HepG2 (cell line): ENCODE measurements at regions not wholly inside any gene's neighbourhood (a gene's known extent, or its start where the extent isn't known, plus 50 kb on each side); places are given as distances from the start of the nearest gene placed in this dataset.

Source experiments
- ATAC-seq: fragments of 200-7000 bp; cut with Tn5 transposase; 3 replicates; pipeline ENCODE4 v1.9.1; 2020; ENCODE audit warnings: mild to moderate bottlenecking, moderate library complexity
- BruUV-seq: library from RNA; stranded (reverse); fragments of 400-500 nt; replicated peaks from 2 replicates; lab custom pipeline; 2021; lab: Mats Ljungman, UMichigan
- CTCF ChIA-PET: fragments of 300-600 bp; formaldehyde crosslinking; extraction: SDS; loops from one replicate; lab custom pipeline; 2021; ENCODE audit warnings: low total read pairs, inconsistent platforms, low intra/inter-chr PET ratio; lab: Yijun Ruan, JAX
- POLR2A ChIA-PET: fragments of 350-600 bp; sonication (Branson Sonifier 250); formaldehyde crosslinking; loops from one replicate; lab custom pipeline; 2020; ENCODE audit warnings: antibody characterized with exemption, inconsistent platforms; lab: Yijun Ruan, JAX
- DNase-seq: peaks from one replicate; pipeline ENCODE4 v3.0.0-alpha.2; 2015; ENCODE audit warnings: low spot score
- FAIRE-seq: peaks from 3 replicates; lab custom pipeline; 2011; peaks lifted over from hg19 to GRCh38; lab: Jason Lieb, UNC
- H2AFZ ChIP-seq: one replicate; pipeline ENCODE4 v1.6.1; 2011; ENCODE audit warnings: low read length, inconsistent platforms
- H3K27ac ChIP-seq: fragments of 300-600 bp; 3 replicates; pipeline ENCODE4 v1.8.0; 2011; ENCODE audit warnings: mixed run types, mild to moderate bottlenecking, mixed read lengths, low read length, inconsistent platforms; ENCODE audit not compliant: insufficient read depth; ENCODE audit errors: extremely low read length
- H3K27me3 ChIP-seq, 2 experiments: fragments of 200-600 bp in 1 of 2; 2 replicates in 1 of 2; 3 replicates in 1 of 2; pipeline versions ENCODE4 v1.6.0 to v1.8.0; 2011; ENCODE audit warnings: low read length in 2 of 2, mild to moderate bottlenecking in 2 of 2, moderate library complexity in 2 of 2, inconsistent platforms in 1 of 2; ENCODE audit not compliant: insufficient read depth in 2 of 2, control insufficient read depth in 1 of 2
- H3K36me3 ChIP-seq, 2 experiments: fragments of 200-600 bp in 1 of 2; replicated peaks in 1 of 2; 2 replicates in 1 of 2; 3 replicates in 1 of 2; pipeline versions ENCODE4 v1.5.1 to v1.8.0; 2011; ENCODE audit warnings: low read length in 2 of 2, inconsistent platforms in 1 of 2; ENCODE audit not compliant: insufficient read depth in 2 of 2, control insufficient read depth in 1 of 2
- H3K4me1 ChIP-seq: 2 replicates; pipeline ENCODE4 v1.5.1; 2012; ENCODE audit warnings: low read length, inconsistent platforms; ENCODE audit not compliant: insufficient read depth
- H3K4me2 ChIP-seq: 2 replicates; pipeline ENCODE4 v1.6.0; 2011; ENCODE audit warnings: low read depth, low read length, inconsistent platforms
- H3K4me3 ChIP-seq, 3 experiments: fragments of 200-600 bp in 1 of 3; sonication (generic), shearing (Covaris generic) in 1 of 3; replicated peaks in 1 of 3; 2 replicates each; pipeline ENCODE4 v1.5.1; 2011 to 2016; ENCODE audit warnings: low read length in 3 of 3, inconsistent platforms in 2 of 3, low read depth in 2 of 3, mild to moderate bottlenecking in 2 of 3, control low read depth in 1 of 3, mixed read lengths in 1 of 3; ENCODE audit not compliant: insufficient read depth in 1 of 3
- H3K79me2 ChIP-seq: one replicate; pipeline ENCODE4 v1.6.1; 2011; ENCODE audit warnings: low read length, inconsistent platforms; ENCODE audit not compliant: insufficient read depth
- H3K9ac ChIP-seq: 2 replicates; pipeline ENCODE4 v1.6.0; 2011; ENCODE audit warnings: mild to moderate bottlenecking, low read depth, low read length, inconsistent platforms; ENCODE audit not compliant: insufficient read depth
- H3K9me3 ChIP-seq: 2 replicates; pipeline ENCODE4 v1.5.1; 2012; ENCODE audit warnings: mild to moderate bottlenecking, low read length
- H4K20me1 ChIP-seq: 2 replicates; pipeline ENCODE4 v1.6.0; 2011; ENCODE audit warnings: inconsistent platforms, mild to moderate bottlenecking, low read length, moderate library complexity; ENCODE audit not compliant: insufficient read depth
- AGO2 ChIP-seq: fragments of 200-400 bp; formaldehyde crosslinking; optimal IDR thresholded peaks from 2 replicates; pipeline ENCODE3; 2017; ENCODE audit warnings: mild to moderate bottlenecking, low read depth, low read length, moderate library complexity
- HOMEZ ChIP-seq: IDR thresholded peaks from 2 replicates; pipeline ENCODE4 v1.6.1; 2016; ENCODE audit warnings: low read depth
- ZNF512B ChIP-seq: sonication (generic); formaldehyde crosslinking; IDR thresholded peaks from 2 replicates; pipeline ENCODE4 v1.5.1; 2020; ENCODE audit warnings: missing genetic modification reagents, mild to moderate bottlenecking, borderline replicate concordance
- ZNF747 ChIP-seq: sonication (generic); formaldehyde crosslinking; IDR thresholded peaks from 2 replicates; pipeline ENCODE4 v1.8.1; 2023; ENCODE audit warnings: missing genetic modification reagents, mild to moderate bottlenecking, borderline replicate concordance
- WGBS: methylation state at CpG from one replicate; pipeline ENCODE4 v1.1.6; 2017; ENCODE audit warnings: low lambda C conversion rate; 5-methylcytosine and 5-hydroxymethylcytosine counted together
- in situ Hi-C: cut with HindIII; loops from 2 replicates; pipeline ENCODE4 v1.10.0; 2017; ENCODE audit warnings: low pct_unique_long_range_greater_than_20kb; ENCODE audit not compliant: extremely low pct_ligation_motif_present
- intact Hi-C: fragments of 100-400 bp; cut with micrococcal nuclease; formaldehyde crosslinking; loops from one replicate; pipeline ENCODE4 v1.10.0; 2022; ENCODE audit not compliant: unreplicated experiment

- Histone ChIP-seq H3K4me1 (no peaks in the 10 kb centered on the region), H3K79me2 (no peaks in the 10 kb centered on the region), H2AFZ (no peak overlapping the region), H3K27ac (no peak overlapping the region), H4K20me1 (no peaks in the 10 kb centered on the region), H3K9me3 (no peaks in the 10 kb centered on the region), H3K4me3 (no peak overlapping the region), H3K9ac (no peak overlapping the region), H3K4me2 (no peak overlapping the region), H3K27me3 (no peaks in the 10 kb centered on the region), H3K36me3 (no peaks in the 10 kb centered on the region)
- POLR2A ChIA-PET: no interaction called here
- intact Hi-C loops (no loop called here), in situ Hi-C loops (no loop called here)
- TF ChIP-seq ZNF747 (CRISPR knock-in tag): no peak
- no peak for TF ChIP-seq AGO2
- no peak for TF ChIP-seq ZNF512B (CRISPR knock-in tag)
- no peak for TF ChIP-seq HOMEZ (CRISPR knock-in tag)
- CTCF ChIA-PET: no interaction called here
- no peak for DNase-seq
- FAIRE-seq: no peak
- no TSS peak for BruUV-seq
- 78% methylated on average over 1 of the region's 1 CpG for WGBS
- no peak for ATAC-seq
Observed at GRCh38 chr2:58387701-58388100, 146.6 kb upstream of the FANCL start.
